NCI-H187 (cell line): ENCODE measurements at regions not wholly inside any gene's neighbourhood (a gene's known extent, or its start where the extent isn't known, plus 50 kb on each side); places are given as distances from the start of the nearest gene placed in this dataset.
A peak's percentile ranks its signal among the peaks of the same experiment; 100 is the strongest.
"Not testable (repeated sequence)": the region's sequence is repeated elsewhere in the genome, so short reads cannot be mapped to it uniquely, and the experiment has no call there.

Experiments
- DNase-seq, 2 experiments: peaks; one replicate each; lab custom pipeline; 2025; lab: John Stamatoyannopoulos, UW

DNA sequence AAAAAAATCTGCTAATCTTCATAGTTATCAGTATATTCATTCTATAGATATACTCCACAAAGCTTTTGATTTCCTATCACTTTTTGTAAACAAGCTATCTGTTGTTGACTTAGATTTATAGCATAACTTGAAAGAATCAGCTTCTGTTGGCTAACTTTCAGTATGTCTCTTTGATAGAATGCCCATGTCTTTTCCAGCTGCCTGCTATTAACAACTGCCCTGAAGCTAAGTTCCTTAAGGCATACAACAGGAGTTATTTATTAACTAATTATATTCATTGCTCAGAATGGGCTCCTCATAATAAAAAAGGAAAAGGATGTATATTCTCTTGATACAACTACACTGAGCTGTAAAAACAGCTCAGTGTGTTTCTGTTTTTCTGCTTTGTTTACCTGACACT lies 293.9 kb downstream of the TUSC7 start:
- DNase-seq = no peak

DNA sequence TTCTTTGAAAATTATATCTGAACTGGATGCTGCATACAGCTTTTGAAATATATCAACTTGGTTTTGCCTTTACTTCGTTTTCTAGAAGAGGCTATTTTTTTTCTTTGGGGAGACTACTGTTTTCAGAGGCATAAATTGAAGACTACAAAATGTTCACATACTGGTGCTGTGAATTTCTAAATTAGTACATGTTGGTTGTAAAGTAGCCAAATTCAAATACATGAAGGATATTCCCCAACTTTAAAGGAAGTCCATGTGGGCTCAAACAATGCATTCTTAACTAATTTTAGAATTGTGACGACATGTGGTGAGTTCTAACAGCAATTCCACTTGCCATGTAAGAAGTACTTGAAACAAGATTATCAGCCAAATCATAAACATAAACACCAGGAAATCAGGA lies 295.7 kb downstream of the TUSC7 start:
- DNase-seq = no peak

DNA sequence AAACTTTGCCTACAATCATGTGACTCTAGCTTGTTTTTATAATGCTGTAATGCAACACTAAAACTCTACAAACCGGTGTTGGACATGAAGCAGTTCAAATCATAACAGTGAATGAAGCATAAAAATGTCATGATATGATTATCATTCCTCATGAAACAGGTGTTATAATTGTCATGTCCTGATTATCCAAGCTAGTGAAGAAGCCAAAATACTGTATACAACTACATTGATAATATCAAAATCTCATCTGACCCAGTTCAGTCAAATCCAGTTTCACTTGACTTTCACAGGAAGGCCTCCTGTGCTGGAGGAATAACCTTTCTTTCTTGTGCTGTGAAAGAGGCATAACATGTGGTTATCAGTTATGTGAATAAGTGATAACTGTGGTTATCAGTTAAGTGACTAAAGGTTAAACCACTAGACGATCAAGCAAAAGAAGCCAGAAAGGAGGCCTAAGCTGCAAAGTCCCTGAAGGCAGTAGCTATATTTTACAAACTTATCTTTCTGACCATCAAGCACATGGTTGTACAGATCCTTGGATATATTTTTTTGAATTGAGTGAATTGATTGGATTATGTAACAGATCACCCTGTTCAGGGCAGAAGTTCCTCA lies 296.4 kb downstream of the TUSC7 start:
- DNase-seq = no peak

DNA sequence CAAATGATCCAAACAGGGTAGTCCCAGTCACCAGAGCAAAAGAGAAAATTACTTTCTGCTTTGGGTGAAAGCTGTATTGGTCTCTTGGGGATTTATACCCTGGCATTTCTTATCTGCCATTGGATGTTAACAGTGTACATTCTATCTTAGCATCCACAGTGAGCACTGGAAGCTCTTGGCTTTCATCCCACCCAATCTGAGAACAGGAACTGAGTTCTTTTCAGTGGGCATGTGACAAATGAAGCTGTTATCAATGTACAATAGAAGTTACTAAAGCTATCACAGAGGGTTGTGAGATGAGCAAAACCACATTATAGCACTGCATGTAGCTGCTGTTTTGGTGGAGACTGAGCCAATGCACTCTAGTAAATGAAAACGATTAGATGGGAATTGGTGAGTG lies 300.7 kb downstream of the TUSC7 start:
- DNase-seq = no peak

DNA sequence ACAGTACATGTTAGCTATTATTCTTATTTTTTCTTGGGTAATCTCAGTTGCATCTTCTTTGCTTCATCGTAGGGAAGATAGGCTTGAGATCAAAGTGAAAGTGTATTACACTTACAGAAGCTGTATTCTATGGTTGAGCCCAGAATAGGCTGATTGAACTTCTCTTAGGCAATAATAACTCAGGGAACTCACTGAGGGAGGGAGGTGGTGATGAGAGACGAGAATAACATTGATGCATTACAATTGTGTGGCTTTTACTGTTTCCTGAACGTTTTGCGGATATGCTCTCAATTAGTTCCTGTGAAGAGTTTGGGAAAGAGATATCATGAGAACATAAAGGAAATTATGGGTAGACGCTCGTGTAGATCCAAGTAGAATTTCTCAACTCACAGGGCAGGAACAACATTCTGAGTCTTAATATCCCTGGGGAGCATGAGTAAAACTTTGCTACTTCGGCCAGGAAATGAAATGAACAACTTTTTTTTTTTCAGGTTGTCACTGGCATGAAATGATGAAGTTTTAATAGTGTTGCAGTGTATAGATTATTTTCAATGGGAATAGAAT lies 302.2 kb downstream of the TUSC7 start:
- no peak for DNase-seq

DNA sequence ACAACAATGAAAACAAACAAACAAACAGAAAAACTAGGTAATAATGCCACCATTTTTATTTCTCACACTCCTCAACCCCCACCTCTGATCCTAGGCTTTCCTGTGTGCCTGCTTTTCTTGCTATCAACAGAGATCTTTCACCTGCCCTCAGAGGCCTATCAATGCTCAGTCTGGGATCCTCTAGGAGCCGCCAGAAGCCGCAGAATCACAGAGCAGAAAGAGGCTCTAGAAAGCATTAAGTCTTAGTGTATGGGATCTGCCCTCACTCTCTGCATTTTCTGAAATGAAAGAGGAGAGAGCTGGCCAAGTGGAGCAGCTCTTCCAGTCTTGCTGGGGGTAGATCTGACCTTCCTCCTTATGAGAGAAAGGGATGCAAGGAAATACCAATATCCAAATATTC lies 306.8 kb downstream of the TUSC7 start:
- DNase-seq = no peak

DNA sequence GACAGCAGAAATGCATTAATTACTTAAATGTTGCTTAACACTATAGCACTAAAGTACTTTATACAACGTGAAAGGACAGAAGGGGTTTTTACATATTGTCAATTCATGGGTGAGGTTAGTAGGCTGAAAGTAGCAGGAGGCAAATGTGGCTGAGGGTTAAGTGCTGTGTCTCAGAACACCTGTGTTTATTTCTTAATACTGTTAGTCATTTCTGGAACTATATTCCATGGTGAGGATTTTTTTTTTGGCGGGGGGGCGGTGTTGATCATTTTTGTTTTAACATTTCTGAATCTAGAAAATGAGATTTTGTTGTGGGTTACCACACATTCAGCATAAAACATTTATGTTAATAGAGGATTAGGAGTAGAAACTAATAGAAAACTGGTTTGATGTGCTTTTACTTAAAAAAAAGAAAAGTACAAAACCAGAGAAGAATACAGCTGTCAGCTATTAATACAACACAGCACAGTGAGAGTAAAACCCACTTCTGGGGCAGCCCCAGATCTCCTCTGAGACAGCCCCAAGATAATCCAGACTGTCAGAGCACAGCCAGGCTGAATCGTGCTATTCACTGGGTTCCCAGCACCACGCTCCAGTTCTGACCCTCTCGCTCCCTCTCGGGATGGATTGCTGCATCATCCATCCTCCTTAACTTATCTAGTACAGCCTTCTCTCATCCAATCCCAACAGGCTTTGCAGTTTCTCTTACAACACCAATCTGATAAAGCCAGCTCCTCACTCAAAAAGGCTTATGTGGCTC lies 307.7 kb downstream of the TUSC7 start:
- DNase-seq = no peak

DNA sequence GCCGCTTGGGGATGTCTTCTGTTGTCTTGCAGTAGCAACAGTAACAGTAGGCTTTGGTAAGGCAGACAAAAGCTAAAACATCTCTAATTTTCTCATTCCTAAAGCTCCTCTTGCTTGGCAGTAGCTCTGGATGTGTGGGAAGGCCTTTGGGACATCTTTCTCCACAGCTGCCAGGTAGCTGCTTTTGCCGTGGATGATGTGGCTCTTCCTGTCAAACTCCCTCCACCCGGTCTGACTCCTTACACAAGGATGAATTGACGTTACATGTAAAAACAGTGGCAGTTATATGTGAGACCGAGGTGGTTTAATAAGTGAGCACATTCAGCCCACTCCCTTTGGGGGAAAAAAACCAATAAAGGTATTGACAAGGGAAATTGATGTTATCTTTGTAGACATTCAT lies 309.1 kb downstream of the TUSC7 start:
- no peak for DNase-seq

DNA sequence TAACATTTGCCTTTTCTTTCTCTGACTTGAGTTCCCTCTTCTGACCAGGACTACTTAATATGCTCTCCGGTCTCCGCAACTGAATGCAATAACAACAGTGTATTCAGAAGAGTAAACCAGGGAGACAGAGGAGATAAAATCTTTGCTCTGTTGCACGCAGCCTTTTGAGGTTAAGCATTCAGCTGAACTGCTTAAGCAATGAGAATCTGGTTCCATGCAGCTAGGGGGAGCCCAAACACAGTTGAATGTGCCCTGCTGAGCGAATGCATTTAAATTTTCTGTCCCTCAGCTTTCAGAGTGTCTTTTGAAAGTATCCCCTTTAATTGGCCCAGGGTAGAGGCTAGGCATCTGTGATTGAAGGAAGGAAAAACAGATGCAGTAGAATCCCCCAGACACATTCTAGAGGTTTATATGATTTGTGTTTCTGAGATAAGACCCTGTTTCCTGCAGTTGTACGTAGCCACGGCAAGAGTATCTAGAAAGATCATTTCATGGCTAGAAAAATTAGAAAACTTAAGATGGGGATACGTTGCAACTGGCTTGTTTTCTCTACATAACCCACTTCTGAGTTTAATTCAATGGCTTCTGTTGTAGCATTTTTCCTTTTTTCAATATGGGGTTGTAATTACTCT lies 309.6 kb downstream of the TUSC7 start:
- peak; percentile 24 to 34 for DNase-seq

DNA sequence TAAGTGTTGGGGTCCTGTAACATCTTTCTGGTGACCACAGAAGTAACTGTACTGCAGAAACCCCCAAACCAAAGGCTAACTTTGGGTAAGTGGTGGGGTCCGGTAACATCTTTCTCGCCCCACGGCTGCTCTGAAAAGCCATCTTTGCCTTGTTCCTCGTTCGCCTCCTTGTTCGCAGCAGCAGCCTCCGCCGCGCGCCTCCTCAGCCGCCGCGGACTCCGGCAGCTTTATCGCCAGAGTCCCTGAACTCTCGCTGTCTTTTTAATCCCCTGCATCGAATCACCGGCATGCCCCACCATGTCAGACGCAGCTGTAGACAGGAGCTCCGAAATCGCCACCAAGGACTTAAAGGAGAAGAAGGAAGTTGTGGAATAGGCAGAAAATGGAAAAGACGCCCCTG lies 316.8 kb downstream of the TUSC7 start:
- no peak for DNase-seq

DNA sequence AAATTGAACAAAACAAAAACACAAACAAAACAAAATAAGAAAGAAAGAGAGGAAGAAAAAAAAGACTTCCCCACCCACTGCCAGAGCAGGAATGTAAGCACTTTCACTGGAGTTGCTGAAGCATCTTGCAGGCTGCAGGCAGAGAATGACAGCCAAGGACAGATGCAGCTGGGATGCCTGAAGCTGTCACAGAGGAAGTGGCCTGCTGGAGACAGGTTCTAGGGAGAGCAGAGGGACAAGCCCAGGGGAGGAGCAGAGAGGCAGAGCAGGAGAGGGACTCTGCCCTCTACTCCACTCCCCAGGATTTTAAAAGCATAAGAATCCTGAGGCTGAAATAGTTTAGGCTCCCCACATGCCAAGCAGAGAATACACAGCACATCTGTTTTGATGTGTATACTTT lies 326.2 kb downstream of the TUSC7 start:
- no peak for DNase-seq

DNA sequence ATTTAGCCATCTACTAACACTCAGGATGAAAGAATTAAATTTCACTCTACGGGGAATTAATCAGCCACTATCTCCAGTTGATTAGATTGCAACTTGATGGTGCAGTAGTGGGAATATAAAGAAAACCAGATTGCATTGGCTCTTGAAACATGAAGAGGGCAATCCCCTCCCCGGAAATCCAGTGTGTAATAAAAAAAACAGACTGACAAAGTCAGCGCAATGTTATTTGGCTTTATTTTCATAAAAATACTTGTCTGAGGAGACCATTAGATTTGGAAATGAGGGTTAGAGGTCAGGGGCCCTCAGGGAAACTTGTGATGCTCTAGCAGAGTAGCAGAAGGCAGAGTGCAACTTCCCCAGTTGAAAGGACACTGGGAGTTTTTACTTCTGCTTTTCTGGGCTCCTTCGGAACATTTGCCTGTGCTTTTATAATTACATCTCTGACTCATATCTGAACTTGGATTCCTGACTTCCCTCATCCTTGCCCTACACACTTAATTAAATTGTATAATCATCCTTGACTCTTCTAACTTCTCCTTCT lies 326.8 kb downstream of the TUSC7 start:
- DNase-seq = no peak

DNA sequence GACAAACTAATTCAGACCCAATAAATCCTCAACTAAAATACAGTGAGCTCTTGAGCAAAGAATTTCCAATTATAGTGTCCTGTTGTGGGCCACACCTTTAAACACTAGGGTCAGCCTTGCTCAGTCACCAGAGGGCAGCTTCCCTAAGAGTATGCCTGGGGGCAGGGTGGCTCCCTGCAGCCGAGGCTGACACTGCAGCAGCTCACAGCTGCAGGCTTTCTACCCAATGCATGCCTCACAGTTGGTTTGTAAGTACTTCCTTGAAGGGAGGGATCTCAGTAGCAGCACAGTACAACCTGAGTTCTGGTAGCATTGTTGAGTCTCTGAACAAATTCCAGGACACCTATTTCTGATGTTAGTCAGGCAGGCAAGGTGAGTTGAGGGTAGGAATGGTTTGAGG lies 335.6 kb downstream of the TUSC7 start:
- no peak for DNase-seq

DNA sequence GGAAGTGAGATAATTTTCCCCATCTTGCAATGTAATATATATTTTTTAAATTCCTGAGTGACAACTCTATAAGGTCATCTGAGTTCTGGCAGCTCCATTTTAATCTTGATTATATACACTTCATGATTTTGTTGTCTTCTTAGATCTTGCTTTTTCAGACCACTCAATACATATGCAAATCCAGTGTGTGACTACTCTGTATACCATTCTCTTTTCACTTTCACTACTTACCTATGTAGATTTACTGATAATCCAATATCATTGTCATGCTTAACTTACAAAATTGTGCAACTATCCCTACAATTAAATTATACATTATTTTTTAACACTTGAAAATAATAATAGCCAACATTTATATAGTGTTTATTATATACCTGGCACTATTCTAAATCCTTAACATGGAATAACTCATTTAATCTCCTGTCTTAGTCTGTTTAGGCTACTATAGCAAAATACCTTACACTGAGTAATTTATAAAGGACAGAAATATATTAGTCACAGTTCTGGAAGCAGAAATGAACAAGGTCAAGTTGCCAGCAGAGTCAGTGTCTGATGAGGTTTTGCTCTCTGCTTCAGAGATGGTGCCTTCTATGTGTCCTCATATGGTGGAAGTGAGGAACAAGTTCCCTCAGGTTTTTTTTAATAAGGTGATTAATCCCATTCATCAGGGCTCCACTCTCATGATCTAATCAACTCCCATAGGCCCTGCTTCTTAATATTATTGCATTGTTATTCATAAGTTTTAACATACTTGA lies 338.5 kb downstream of the TUSC7 start:
- no peak for DNase-seq

DNA sequence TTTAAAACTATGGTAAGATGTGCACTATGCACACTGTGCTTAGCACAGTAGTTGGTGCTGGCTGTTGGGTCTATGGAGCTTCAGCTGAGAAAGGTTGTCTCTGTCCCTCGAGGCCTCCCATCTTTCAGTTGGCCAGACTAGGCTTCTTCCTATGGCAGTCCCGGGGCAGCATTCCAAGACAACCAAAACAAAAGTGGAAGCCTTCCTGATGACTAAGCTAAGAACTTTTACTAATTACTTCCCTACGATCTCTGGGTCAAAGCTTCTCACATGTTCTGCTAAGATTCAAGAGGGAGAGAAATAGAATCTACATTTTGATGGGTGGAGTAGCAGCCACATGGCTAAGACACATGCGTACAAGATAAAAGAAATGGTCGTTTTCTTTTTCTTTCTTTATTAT lies 342.8 kb downstream of the TUSC7 start:
- DNase-seq = no peak

DNA sequence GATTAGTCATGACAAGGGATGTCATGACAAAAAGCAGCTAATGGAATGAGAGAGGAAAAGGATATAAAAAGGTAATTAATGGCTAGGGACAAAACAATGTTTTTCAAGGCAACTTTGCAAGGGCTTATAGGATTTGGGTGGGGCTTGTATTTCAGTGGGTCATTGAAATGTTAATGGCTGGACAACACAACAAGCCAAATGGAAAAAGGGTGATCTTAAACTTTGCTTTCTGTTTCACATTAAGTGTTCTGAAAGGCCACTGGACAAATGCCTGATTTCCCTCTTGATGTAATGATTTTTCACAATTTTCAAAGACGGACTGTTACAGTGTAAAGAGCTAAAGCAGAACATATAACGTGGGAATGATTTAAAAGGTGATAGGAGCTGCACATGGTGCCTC lies 345.0 kb downstream of the TUSC7 start:
- DNase-seq = no peak

DNA sequence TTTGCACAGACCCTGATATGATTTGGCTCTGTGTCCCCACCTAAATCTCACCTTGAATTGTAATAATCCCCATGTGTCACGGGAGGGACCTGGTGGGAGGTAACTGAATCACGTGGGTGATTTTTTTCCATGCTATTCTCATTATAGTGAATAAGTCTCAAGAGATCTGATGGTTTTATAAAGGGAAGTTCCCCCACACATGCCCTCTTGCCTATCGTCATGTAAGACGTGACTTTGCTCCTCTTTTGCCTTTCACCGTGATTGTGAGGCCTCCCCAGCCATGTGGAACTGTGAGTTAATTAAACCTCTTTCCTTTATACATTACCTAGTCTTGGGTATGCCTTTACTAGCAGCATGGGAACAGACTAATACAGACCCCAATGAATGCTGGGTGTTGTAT lies 347.4 kb downstream of the TUSC7 start:
- DNase-seq = not testable (repeated sequence)

DNA sequence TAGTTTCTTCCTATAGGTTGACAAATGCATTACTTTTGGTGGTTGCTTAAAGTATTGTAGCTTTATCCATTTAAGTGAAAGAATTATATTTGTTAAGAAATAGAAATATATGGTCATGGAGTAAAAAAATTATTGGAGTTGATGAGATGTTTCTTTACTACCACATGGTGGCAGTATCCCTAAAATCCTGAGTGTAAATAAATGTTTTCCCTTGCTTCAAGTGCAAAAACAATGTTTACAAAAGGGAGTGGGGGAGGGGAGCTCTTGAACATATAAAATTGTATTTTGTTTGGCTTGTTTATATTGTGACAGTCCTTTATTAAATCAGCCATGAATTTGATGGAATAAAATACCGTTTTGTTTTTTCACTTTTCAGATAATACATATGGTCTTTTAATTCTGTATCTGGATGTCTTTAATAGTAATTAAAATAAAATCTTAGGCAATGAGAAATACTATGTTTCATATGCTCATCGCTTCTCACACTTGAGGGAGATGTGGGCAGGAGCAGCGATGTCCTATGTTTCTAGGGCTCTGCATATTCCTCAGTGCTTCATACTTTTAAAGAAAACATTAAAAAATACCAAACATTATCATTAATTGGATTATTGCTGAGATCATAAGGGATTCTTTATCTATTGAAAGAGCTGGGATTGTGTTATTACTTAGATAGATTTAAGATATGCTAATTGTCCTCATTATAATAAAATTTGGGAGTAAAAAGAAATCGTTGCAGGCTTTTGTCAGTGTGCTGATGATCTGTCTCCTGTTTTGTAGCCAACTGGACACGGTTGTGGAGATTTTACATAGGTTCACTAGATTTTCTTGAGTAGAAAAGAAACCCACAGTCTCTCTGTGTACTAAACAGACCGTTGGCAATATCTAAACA lies 349.7 kb downstream of the TUSC7 start:
- DNase-seq = peak in 1 of 2 experiments; percentile 62

DNA sequence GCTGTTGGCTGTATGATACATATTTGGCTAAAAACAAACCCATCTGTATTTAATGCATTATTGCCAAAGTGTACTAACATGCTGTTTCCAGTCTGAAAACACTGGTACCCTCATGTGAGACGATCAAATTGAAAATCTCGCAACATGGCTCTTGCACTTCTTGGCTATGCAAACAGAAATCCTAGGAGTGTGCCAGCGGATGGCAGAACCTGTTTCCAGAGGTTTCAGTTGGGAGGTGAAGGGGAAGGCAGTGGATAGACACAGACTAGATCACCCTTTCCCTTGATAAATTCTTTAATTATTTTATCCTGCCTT lies 350.3 kb downstream of the TUSC7 start:
- DNase-seq = no peak

DNA sequence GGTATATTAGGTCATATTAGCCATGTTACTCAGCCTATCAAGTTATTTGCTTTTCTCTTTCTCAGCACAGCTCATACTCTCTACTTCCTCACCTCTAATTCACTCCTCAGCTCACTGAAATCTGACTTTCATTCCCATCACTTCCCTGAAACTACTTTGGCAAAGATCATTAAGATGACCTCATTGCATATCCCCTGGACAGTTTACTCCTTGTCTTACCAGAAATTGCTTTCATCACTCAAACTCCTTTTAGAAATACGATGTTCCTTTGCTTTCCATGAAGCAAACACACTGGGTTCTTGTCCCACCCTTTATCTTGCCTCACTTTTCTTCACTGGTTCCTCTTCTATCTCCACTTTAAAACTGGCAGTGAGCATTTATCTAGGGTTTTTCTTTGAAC lies 354.4 kb downstream of the TUSC7 start:
- no peak for DNase-seq

DNA sequence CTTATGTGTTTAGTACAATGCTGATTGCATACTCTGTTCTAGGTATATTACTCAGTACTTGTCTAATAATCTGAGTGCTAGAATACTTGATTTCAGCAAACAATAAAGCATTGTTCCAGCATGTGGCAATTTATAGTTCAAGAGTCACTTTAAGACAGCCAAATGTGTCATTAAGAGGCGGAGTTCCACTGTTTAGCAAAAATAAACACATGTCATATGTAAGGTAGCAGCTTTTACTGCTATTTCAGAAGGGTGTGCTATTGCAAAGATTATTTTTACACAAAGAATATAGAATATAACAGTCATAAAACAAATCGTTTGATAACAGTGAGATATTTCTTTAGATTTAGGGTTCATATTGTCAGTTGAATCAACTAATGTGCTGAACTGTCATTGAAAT lies 358.7 kb downstream of the TUSC7 start:
- no peak for DNase-seq
